Hepatocyte (in vitro differentiated cells): ENCODE measurements at regions not wholly inside any gene's neighbourhood (a gene's known extent, or its start where the extent isn't known, plus 50 kb on each side); places are given as distances from the start of the nearest gene placed in this dataset.
"Not testable (repeated sequence)": the region's sequence is repeated elsewhere in the genome, so short reads cannot be mapped to it uniquely, and the experiment has no call there.

Source experiments
- DNase-seq: peaks from one replicate; pipeline ENCODE4 v3.0.0-alpha.2; 2016; ENCODE audit warnings: low spot score
- H2AFZ ChIP-seq: fragments of 200-600 bp; sonication (generic); 2 replicates; pipeline ENCODE4 v1.6.0; 2016; ENCODE audit warnings: antibody characterized with exemption, mild to moderate bottlenecking
- H3K27ac ChIP-seq: fragments of 200-600 bp; sonication (generic); 2 replicates; pipeline ENCODE4 v1.5.1; 2016; ENCODE audit warnings: mild to moderate bottlenecking
- H3K27me3 ChIP-seq: fragments of 200-600 bp; sonication (generic); 2 replicates; pipeline ENCODE4 v1.6.1; 2016
- H3K36me3 ChIP-seq: fragments of 200-600 bp; sonication (generic); replicated peaks from 2 replicates; pipeline ENCODE4 v1.5.1; 2016; ENCODE audit warnings: low read depth; ENCODE audit not compliant: insufficient read depth
- H3K4me1 ChIP-seq: fragments of 200-600 bp; sonication (generic); 2 replicates; pipeline ENCODE4 v1.5.1; 2016; ENCODE audit warnings: mild to moderate bottlenecking, moderate library complexity; ENCODE audit not compliant: insufficient read depth
- H3K4me2 ChIP-seq: fragments of 200-600 bp; sonication (generic); 2 replicates; pipeline ENCODE4 v1.6.0; 2016
- H3K4me3 ChIP-seq: fragments of 200-600 bp; sonication (generic); 2 replicates; pipeline ENCODE4 v1.5.1; 2016; ENCODE audit warnings: mild to moderate bottlenecking
- H3K79me2 ChIP-seq: fragments of 200-600 bp; sonication (generic); 2 replicates; pipeline ENCODE4 v1.6.0; 2017; ENCODE audit warnings: mild to moderate bottlenecking
- H3K9me2 ChIP-seq: fragments of 200-600 bp; sonication (generic); replicated peaks from 2 replicates; pipeline ENCODE4 v1.6.0; 2017; ENCODE audit warnings: mild to moderate bottlenecking; ENCODE audit not compliant: insufficient read depth
- H3K9me3 ChIP-seq: fragments of 200-600 bp; sonication (generic); 2 replicates; pipeline ENCODE4 v1.5.1; 2016; ENCODE audit warnings: low read depth, mild to moderate bottlenecking
- H4K20me1 ChIP-seq: fragments of 200-600 bp; sonication (generic); 2 replicates; pipeline ENCODE4 v1.6.0; 2016; ENCODE audit warnings: mild to moderate bottlenecking; ENCODE audit not compliant: insufficient read depth, poor library complexity, severe bottlenecking
- EZH2 ChIP-seq: fragments of 200-600 bp; sonication (generic); IDR thresholded peaks from 2 replicates; pipeline ENCODE4 v1.6.1; 2016; ENCODE audit warnings: antibody characterized with exemption, mild to moderate bottlenecking, borderline replicate concordance
- EZH2phosphoT487 ChIP-seq: fragments of 200-600 bp; sonication (generic); IDR thresholded peaks from one replicate; pipeline ENCODE4 v1.6.1; 2018; ENCODE audit warnings: antibody characterized with exemption, mild to moderate bottlenecking, low read depth, moderate library complexity; ENCODE audit not compliant: unreplicated experiment, severe bottlenecking
- WGBS: methylation state at CpG from one replicate; pipeline ENCODE4 v1.1.6; 2016; ENCODE audit warnings: low lambda C conversion rate; ENCODE audit errors: missing lambda C conversion rate; 5-methylcytosine and 5-hydroxymethylcytosine counted together
- TF ChIP-seq, protein P1 (sequence below): fragments of 200-600 bp; sonication (generic); IDR thresholded peaks from 2 replicates; pipeline ENCODE4 v1.5.1; 2016; ENCODE audit warnings: antibody characterized with exemption, mild to moderate bottlenecking; ENCODE audit not compliant: poor library complexity

DNA sequence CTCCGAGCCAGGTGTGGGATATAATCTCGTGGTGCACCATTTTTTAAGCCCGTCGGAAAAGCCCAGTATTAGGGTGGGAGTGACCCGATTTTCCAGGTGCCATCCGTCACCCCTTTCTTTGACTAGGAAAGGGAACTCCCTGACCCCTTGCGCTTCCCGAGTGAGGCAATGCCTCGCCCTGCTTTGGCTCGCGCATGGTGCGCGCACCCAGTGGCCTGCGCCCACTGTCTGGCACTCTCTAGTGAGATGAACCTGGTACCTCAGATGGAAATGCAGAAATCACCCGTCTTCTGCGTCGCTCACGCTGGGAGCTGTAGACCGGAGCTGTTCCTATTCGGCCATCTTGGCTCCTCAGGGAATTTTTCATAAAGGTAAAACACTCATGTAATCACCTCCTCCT lies 63.9 kb downstream of the RWDD3 start:
- H3K27me3 ChIP-seq, H3K9me3 ChIP-seq, H3K4me2 ChIP-seq, H3K79me2 ChIP-seq, DNase-seq, H3K4me1 ChIP-seq, H4K20me1 ChIP-seq, H2AFZ ChIP-seq, H3K9me2 ChIP-seq, H3K36me3 ChIP-seq, H3K27ac ChIP-seq, H3K4me3 ChIP-seq: not testable (repeated sequence)
- WGBS = 96% methylated on average over 20 of the region's 20 CpGs

DNA sequence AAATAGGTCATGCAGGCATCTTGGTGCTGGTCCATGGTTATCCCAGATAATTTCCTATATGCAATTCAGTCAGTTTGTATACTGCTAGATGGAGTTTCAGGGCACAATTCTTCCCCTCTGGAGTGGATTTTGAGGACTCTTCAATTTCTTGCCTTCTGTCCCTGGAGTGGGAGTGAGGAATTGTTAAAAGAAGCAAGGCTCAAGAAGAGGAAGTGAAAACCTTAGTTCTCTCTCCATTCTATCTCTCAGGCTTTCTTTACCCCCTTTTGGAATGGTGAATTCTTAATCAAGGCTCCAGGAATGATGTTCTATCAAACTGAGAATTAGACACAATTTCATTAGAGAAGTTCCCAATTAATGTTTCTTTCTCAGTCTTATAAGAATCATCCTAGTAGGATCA lies 67.1 kb downstream of the RWDD3 start:
- Histone ChIP-seq H3K9me2 (no peaks in the 10 kb centered on the region), H4K20me1 (no peaks in the 10 kb centered on the region), H3K36me3 (no peaks in the 10 kb centered on the region), H3K4me1 (no peaks in the 10 kb centered on the region), H3K79me2 (no peaks in the 10 kb centered on the region), H2AFZ (no peak overlapping the region), H3K4me2 (no peak overlapping the region), H3K27me3 (no peaks in the 10 kb centered on the region), H3K4me3 (no peak overlapping the region), H3K9me3 (no peaks in the 10 kb centered on the region), H3K27ac (no peak overlapping the region)
- no peak for DNase-seq
- no peak for TF ChIP-seq EZH2phosphoT487
- no peak for TF ChIP-seq EZH2
- TF ChIP-seq, protein P1, sequence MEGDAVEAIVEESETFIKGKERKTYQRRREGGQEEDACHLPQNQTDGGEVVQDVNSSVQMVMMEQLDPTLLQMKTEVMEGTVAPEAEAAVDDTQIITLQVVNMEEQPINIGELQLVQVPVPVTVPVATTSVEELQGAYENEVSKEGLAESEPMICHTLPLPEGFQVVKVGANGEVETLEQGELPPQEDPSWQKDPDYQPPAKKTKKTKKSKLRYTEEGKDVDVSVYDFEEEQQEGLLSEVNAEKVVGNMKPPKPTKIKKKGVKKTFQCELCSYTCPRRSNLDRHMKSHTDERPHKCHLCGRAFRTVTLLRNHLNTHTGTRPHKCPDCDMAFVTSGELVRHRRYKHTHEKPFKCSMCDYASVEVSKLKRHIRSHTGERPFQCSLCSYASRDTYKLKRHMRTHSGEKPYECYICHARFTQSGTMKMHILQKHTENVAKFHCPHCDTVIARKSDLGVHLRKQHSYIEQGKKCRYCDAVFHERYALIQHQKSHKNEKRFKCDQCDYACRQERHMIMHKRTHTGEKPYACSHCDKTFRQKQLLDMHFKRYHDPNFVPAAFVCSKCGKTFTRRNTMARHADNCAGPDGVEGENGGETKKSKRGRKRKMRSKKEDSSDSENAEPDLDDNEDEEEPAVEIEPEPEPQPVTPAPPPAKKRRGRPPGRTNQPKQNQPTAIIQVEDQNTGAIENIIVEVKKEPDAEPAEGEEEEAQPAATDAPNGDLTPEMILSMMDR = no peak

DNA sequence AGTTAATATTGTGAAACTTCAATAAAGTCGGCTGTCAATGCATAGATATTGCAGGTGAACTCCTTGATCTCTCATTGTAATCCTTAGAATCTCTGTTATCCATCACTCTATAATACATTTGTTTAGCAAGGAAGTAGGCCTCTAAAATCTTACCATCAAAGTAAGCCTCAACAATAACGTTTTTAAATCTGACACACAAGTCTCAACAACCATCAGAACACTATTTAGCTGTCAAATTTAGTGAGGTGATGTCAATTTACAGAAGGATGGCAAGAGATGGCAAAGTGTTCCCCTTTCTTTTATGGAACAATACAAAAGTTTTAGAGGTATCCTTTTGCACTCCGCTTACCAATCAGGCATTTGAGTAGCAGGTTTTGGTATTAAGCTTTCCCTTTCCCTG lies 67.6 kb downstream of the RWDD3 start:
- WGBS = 76% methylated on average over 3 of the region's 3 CpGs
- Histone ChIP-seq H3K4me3 (no peak overlapping the region), H3K4me2 (no peak overlapping the region), H3K27ac (no peak overlapping the region), H3K4me1 (no peaks in the 10 kb centered on the region), H3K9me3 (no peaks in the 10 kb centered on the region), H3K79me2 (no peaks in the 10 kb centered on the region), H3K9me2 (no peaks in the 10 kb centered on the region), H3K27me3 (no peaks in the 10 kb centered on the region), H2AFZ (no peak overlapping the region), H3K36me3 (no peaks in the 10 kb centered on the region), H4K20me1 (no peaks in the 10 kb centered on the region)
- DNase-seq = no peak
- TF ChIP-seq EZH2phosphoT487 = no peak
- TF ChIP-seq EZH2 = no peak

DNA sequence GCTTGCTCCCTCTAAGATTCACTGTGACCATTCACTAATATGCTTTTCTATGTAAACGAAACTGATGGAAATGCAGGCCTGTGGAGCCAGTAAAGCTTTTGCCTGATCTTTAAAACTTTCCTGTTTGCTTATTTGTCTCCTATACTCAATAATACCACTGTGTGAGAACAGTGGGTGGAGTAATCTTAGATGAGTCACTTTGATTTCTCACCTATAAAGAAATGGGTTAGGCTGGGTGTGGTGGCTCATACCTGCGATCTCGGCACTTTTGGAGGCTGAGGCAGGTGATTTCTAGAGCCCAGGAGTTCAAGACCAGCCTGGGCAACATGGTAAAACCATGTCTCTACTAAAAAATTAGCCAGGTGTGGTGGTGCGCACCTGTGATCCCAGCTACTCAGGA lies 70.8 kb downstream of the RWDD3 start:
- no peaks in the 10 kb centered on the region for H3K27me3 ChIP-seq
- H3K4me3 ChIP-seq = no peak overlapping the region
- no peak for TF ChIP-seq EZH2
- no peak for TF ChIP-seq EZH2phosphoT487
- TF ChIP-seq, protein P1 = no peak
- no peak for DNase-seq
- H3K4me2 ChIP-seq = no peak overlapping the region
- no peaks in the 10 kb centered on the region for H3K9me2 ChIP-seq
- no peaks in the 10 kb centered on the region for H3K36me3 ChIP-seq
- H3K4me1 ChIP-seq = no peaks in the 10 kb centered on the region
- H3K79me2 ChIP-seq = no peaks in the 10 kb centered on the region
- H3K9me3 ChIP-seq = no peaks in the 10 kb centered on the region
- no peak overlapping the region for H3K27ac ChIP-seq
- H4K20me1 ChIP-seq = no peaks in the 10 kb centered on the region
- H2AFZ ChIP-seq = no peak overlapping the region
- WGBS = 89% methylated on average over 4 of the region's 4 CpGs
